GM08714 (cell line): ENCODE measurements at regions not wholly inside any gene's neighbourhood (a gene's known extent, or its start where the extent isn't known, plus 50 kb on each side); places are given as distances from the start of the nearest gene placed in this dataset.

Experiments used
- H3K4me3 ChIP-seq: fragments of 200-500 bp; sonication (Bioruptor generic); 2 replicates; pipeline ENCODE4 v1.5.1; 2014; ENCODE audit warnings: mild to moderate bottlenecking, low read length, inconsistent platforms
- ZNF274 ChIP-seq: IDR thresholded peaks from 2 replicates; pipeline ENCODE4 v1.6.1; 2012; ENCODE audit warnings: mild to moderate bottlenecking, low read depth, low read length

DNA sequence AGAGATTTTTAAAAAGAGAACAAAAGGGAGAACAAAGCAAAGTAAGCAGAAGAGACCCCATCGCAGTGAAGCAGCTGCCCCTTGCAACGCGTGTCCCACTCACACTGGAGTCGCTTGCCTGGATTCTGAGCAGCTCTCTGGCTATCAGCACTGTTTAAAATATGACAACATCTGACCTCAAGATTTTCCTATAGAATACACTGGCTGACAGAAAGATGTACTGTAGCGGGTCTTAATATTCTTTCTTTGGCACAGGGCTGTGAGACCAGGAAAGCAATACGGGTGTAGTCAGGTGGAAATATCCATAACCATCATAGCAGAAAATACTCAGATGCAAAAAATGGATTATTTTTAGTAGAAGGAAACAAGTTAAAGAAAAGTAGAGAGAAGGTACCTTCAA is 125.7 kb upstream of the TNS3 start:
- TF ChIP-seq ZNF274, result no peak
- no peak overlapping the region for H3K4me3 ChIP-seq

DNA sequence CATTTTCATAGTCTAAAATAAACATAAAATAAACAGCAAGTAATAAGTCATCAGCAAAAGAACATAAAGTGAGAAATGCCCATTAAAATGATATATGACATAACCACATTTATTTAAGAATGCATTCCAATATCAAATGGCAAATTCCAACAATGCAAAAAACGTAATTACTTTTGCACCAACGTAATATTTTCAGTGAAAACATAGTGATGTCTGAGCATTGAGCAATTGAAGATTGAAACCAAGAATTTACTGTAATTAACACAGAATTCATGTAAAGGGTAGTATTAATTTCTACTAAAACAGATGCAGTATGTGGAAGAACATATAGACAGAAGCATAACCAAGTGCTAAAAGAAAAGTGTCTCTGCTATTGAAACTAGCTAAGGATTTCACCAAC is 123.0 kb upstream of the TNS3 start:
- no peak overlapping the region for H3K4me3 ChIP-seq
- TF ChIP-seq ZNF274, result no peak

DNA sequence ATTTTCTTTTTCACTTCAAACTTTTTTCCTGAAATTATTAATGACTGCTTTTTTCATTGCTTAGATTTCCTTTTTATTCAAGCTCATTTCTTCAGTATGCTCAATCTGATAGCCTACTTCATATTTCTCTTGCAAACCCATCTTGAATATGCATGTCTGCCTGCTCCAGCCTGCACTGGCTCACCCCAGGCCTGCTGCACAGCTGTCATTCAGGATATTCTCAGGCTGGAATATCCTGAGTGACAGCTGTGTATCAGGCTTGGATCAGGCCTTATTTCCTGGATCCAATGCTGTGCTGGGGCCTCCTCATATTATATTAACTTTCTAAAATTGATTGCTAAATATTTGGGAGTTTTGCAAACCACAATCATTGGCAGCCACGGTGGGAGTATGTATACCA is 120.2 kb upstream of the TNS3 start:
- H3K4me3 ChIP-seq, result no peak overlapping the region
- no peak for TF ChIP-seq ZNF274

DNA sequence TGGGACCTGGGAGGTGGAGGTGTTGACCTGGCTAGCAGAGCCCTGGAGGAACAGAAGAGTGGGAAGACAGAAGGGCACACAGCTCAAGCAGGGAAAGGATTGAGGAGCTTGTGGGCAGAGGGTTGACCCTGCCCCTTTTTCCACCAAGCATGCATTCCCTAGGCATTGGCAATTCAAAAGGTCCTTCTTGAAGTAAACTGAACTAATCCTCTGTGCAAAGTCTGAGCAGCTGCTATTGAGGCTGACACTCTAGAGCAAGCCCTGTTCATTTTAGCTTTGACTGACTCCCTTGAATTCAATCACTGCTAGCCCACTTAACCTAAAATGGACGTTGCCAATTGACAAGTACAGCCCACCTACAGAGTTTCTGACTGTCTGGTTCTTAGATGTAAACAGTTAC is 116.5 kb upstream of the TNS3 start:
- H3K4me3 ChIP-seq, result no peak overlapping the region
- TF ChIP-seq ZNF274, result no peak

DNA sequence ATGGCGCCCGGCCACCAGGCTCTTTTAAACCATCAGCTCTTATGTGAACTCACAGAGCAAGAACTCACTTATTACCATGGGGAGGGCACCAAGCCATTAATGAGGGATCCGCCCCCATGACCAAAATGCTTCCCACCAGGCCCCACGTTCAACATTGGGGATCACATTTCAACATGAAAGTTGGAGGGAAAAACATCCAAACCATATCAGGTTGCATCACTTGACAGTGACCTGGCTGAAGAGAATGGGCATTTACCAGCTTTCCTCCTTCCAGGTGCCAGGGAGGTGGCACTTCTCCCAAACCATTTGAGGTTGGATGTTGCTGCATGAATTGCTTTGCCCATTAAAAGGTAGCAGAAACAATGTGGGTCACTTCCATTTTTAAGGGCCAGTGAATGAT is 115.6 kb upstream of the TNS3 start:
- no peak overlapping the region for H3K4me3 ChIP-seq
- TF ChIP-seq ZNF274, result no peak

DNA sequence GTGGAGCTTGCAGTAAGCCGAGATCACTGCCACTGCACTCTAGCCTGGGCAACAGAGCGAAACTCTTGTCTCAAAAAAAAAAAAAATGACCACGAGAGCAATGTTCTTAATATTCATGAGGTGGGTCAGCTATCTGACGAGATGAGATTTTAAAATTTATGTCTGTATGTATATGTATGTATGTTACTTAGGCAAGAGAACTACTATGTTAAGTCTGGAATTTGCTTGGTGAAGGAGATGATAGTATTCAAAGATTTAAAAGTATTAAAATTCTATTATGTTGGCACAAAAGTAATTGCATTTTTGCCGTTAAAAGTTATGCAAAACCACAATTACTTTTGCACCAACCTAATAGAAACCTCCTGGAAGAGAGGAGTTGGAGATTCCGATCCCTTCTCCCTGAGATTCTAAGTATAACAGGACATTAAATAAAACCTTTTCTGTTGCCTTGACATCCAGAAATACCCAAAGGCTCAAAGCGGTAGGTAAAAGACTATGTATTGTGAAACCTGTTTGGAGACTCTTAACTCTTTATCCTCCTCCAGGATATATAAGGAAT is 114.3 kb upstream of the TNS3 start:
- no peak overlapping the region for H3K4me3 ChIP-seq
- TF ChIP-seq ZNF274, result no peak

DNA sequence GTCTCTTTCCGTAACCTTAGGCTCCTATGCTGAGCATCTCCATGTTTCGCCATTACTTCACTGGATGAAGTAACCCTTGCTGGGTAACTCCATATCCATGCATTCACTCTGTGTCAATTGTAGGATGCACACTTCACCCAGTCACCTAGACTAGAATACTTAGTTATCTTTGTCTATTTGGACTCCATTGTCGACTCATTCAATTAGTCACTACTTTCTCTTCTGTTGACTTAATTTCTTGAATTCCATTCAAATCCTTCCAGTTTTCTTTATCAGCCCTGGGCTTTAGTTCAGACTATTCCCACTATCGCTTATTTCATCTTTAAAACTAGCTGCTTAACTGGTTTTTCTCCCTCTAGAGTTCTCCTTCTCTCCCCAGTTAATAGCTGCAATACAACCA is 111.3 kb upstream of the TNS3 start:
- H3K4me3 ChIP-seq, result no peak overlapping the region
- TF ChIP-seq ZNF274, result no peak

DNA sequence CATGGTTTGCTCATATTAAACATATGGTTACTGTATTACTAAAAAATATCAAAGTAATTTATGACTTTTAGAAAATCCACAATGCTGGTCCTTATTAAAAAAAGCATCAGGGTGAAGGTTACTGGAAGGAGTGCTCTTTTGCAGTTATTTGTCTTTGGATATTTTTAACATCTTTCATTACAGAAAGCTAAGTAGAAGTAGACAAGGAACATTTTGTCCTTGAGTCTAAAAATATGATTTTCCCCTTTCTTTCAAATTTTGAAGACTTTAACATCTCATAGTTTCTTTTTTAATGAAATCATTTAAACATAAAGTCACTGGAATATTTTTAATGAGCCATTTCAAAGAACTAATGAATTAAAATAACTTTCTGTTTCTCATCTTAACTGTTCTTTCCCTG is 110.1 kb upstream of the TNS3 start:
- no peak overlapping the region for H3K4me3 ChIP-seq
- TF ChIP-seq ZNF274, result no peak

DNA sequence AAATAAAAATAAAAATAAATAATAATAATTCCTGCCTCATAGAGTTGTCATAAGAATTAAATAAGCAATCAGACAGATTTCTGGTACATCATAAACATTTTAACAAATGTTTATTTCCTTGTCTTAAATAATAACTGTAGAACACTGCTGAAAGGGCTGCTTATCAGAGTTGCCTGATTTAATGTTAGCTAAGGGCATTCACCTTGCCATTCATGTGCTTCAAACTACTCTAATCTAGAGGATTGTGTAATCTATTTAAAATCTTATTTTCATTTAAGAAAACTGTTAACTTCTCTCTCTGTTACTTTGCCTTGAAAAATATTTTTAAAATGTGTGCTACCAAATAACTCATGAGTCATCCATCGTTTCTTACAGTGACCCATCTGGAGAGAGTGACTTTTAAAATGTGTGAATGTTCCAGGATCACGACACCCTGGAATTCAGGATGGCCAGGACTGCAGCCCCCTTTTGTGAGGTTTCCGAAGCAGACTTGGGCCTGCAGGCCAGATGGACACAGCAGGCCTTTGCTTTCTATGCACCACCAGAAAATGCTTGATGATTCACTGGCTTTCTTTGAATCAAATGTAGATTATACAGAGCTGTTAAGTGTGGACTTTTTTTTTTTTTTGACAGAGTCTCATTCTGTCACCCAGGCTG is 109.1 kb upstream of the TNS3 start:
- no peak for TF ChIP-seq ZNF274
- no peak overlapping the region for H3K4me3 ChIP-seq

DNA sequence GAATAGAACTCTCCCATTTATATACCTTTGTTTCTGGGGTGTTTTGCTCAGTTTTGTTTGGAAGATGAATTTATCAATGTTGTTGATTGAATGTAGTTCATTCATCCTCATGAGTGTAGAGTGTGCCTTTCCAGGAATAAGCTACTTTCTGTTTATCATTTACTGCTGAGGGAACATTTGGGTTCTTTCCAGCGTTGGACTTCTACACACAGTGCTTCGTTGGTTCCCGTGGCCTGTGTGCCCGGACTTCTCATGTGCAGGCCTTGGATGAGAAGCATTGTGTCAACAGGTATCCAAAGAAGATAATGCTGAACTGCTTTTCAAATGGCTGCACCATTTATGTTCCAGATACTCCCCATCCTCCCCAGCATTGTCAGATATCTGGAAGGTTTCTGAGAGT is 107.6 kb upstream of the TNS3 start:
- no peak overlapping the region for H3K4me3 ChIP-seq
- no peak for TF ChIP-seq ZNF274

DNA sequence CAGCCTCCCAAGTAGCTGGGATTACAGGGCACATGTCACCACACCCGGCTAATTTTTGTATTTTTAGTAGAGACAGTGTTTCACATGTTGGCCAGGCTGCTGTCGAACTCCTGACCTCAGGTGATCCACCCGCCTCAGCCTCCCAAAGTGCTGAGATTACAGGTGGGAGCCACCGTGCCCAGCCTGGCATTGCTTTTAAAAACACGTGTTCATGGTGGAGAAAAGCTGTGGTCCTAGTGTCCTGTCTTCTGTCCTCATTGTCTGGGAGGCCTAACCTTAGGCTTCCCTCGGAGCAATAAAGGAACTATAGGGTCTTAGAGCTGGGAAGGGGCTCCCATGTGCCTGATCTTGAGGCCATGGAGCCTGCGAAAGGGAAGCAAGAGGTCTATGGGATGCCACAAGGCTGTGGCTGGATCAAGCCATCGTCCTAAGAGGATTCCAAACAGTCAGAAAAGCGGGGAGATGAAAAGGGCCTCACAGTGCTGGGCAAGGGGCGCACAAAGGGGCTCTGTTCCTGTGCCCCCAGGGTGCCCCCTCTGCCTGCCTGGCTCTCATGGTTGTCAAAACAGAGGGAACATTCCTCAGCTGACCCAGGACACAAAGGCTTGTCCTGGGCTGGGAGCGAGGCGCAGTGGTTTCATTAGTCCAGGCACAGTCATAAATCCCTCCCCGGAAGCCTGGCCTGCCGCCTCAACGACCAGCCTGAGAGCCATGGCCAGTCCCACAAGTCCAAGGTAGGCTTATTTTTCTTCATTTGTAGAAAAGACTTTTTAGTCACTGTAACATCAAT is 106.6 kb upstream of the TNS3 start:
- no peak overlapping the region for H3K4me3 ChIP-seq
- no peak for TF ChIP-seq ZNF274

DNA sequence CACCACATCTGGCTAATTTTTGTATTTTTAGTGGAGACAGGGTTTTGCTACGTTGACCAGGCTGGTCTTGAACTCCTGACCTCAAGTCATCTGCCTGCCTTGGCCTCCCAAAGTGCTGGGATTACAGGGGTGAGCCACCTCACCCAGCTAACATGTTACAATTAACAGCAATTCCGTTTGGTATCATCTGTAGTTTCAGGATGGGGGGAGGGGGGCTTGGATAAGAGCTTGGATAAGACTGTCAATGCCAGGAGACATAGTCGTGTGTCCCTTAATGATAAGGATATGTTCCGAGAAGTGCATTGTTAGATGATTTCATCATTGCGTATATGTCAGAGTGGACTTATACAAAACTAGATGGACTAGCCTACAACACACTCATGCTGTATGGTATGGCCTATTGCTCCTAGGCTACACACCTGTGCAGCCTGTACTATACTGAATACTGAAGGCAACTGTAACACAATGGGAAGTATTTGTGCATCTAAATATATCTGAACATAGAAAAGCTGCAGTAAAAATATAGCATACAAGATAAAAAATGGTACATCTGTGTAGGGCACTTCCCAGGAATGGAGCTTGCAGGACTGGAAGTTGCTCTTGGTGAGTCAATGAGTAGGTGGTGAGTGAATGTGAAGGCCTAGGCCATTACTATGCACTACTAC is 103.9 kb upstream of the TNS3 start:
- no peak for TF ChIP-seq ZNF274
- H3K4me3 ChIP-seq, result no peak overlapping the region

DNA sequence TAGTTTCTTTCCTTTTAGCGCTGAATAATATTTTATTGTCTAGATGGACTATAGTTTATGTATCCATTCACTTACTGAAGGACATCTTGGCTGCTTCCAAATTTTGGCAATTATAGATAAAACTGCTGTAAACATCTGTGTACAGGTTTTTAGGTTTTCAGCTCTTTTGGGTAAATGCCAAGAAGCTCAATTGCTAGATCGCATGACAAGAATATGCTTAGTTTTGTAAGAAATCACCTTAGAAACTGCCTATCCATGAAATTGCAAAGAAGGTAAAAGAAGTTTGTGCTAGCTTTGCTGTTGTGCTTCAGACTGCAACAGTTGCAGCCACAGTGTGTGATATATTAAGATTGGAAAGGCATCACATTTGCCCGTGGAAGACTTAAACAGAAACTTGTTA is 103.2 kb upstream of the TNS3 start:
- no peak for TF ChIP-seq ZNF274
- no peak overlapping the region for H3K4me3 ChIP-seq

DNA sequence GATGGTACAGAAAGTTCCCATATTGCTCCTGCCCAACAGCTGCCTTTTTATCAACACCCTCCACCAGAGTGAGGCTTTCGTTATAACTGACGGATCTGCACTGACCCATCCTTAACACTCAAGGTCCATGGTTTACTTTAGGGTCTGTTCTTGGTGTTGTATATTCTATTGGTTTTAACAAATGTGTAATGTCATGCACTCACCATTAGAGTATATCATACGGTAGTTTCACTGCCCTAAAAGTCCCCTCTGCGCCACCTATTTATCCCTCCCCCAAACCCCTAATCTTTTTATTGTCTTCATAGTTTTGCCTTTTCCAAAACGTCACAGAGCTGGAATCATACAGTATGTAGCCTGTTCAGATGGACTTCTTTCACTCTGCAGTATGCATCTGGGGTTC is 102.8 kb upstream of the TNS3 start:
- TF ChIP-seq ZNF274, result no peak
- no peak overlapping the region for H3K4me3 ChIP-seq

DNA sequence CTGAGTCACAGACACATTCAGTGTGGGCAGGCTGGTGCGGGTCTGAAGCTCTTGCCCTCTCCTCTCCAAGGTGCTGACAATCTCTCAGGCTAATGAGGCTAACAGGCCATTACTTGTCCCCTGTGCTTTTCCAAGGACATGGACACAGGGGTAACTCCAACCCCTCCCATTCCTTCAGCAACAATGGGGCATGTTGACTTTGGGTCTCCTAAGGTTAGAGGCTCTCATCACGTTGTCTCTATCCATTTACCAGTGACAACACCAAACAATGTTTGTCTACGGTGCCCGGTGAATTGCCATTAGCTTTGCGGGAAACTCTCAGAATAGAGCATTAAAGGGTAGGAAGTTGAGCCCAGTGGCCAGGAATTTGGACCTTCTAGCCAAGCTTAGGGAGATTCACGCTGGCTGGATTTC is 101.6 kb upstream of the TNS3 start:
- H3K4me3 ChIP-seq, result no peak overlapping the region
- TF ChIP-seq ZNF274, result no peak

DNA sequence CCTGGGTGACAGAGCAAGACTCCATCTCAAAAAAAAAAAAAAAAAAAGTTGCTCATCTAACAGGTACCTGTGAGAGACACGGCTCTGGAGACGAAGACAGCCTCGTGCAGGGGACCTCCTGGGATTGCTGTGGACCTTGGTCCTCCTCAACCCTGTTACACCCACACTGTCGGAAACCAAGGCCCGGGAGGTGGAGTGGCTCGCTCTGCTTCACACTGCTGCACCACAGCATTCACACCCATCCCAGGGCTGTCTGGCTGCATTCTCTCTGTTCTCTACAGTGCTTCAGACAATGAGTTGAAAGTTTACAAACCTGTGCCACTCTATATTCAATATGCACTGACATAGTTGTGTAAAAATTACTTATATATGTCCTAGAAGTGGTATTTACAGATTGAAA is 101.0 kb upstream of the TNS3 start:
- no peak for TF ChIP-seq ZNF274
- no peak overlapping the region for H3K4me3 ChIP-seq
